Colonic mucosa (tissue), 4 donors: ENCODE measurements at regions not wholly inside any gene's neighbourhood (a gene's known extent, or its start where the extent isn't known, plus 50 kb on each side); places are given as distances from the start of the nearest gene placed in this dataset.
"Not testable (repeated sequence)": the region's sequence is repeated elsewhere in the genome, so short reads cannot be mapped to it uniquely, and the experiment has no call there.

ENCODE experiments used
- DNase-seq: peaks from one replicate; pipeline ENCODE4 v3.0.0-alpha.2; 2020
- H3K27ac ChIP-seq: fragments of 200-600 bp; one replicate; pipeline ENCODE4 v1.8.0; 2021
- H3K27me3 ChIP-seq: fragments of 200-600 bp; one replicate; pipeline ENCODE4 v1.8.0; 2021
- H3K36me3 ChIP-seq: fragments of 200-600 bp; one replicate; pipeline ENCODE4 v1.8.0; 2021
- H3K4me1 ChIP-seq: fragments of 200-600 bp; one replicate; pipeline ENCODE4 v1.8.0; 2021; ENCODE audit warnings: mild to moderate bottlenecking
- H3K4me3 ChIP-seq: fragments of 200-600 bp; one replicate; pipeline ENCODE4 v1.8.0; 2021
- H3K9ac ChIP-seq, 2 donors: one replicate each; pipeline ENCODE4 v1.7.0; 2013; ENCODE audit warnings: control low read depth in 2 of 2, low read depth in 2 of 2, low read length in 2 of 2
- H3K9me3 ChIP-seq: fragments of 200-600 bp; one replicate; pipeline ENCODE4 v1.8.0; 2021
- CTCF ChIP-seq: fragments of 200-600 bp; IDR thresholded peaks from one replicate; pipeline ENCODE4 v1.8.0; 2022; ENCODE audit warnings: antibody characterized with exemption, mild to moderate bottlenecking
- intact Hi-C: fragments of 100-400 bp; cut with DNase I; formaldehyde crosslinking; loops from one replicate; pipeline ENCODE4 v1.14.1; 2022
- donor health status: healthy.
- donor health status: DM: no; HTN: no; CAD: no.
- donor health status: DM: no; HTN: no; CAD: no.

- no peak for DNase-seq
- no peaks in the 10 kb centered on the region for H3K9me3 ChIP-seq
- intact Hi-C loops = no loop called here
- no peak overlapping the region for H3K27ac ChIP-seq
- no peaks in the 10 kb centered on the region for H3K27me3 ChIP-seq
- H3K4me1 ChIP-seq = no peaks in the 10 kb centered on the region
- no peak overlapping the region for H3K9ac ChIP-seq
- no peak overlapping the region for H3K4me3 ChIP-seq
- H3K36me3 ChIP-seq = no peaks in the 10 kb centered on the region
- TF ChIP-seq CTCF = no peak
Observed at GRCh38 chr3:16708285-16708684, 103.1 kb upstream of the DAZL start.

- intact Hi-C loops, H3K9me3 ChIP-seq, H3K27ac ChIP-seq, H3K4me1 ChIP-seq, DNase-seq, H3K9ac ChIP-seq, H3K36me3 ChIP-seq, H3K4me3 ChIP-seq, H3K27me3 ChIP-seq: not testable (repeated sequence)
Observed at GRCh38 chr3:16711691-16712090, 106.5 kb upstream of the DAZL start.

GRCh38 chr3:16715281-16715680, 110.1 kb upstream of the DAZL start:
- intact Hi-C loops = no loop called here

GRCh38 chr3:16719426-16719825, 114.2 kb upstream of the DAZL start:
- intact Hi-C loops = no loop called here
- no peak overlapping the region for H3K4me3 ChIP-seq
- no peak overlapping the region for H3K27ac ChIP-seq
- DNase-seq = no peak
- H3K4me1 ChIP-seq = no peaks in the 10 kb centered on the region
- H3K27me3 ChIP-seq = no peaks in the 10 kb centered on the region
- TF ChIP-seq CTCF = no peak
- no peak overlapping the region for H3K9ac ChIP-seq
- no peaks in the 10 kb centered on the region for H3K9me3 ChIP-seq
- no peaks in the 10 kb centered on the region for H3K36me3 ChIP-seq

More at GRCh38 chr3:16715281-16715680, 110.1 kb upstream of the DAZL start:
- TF ChIP-seq CTCF = no peak
- Histone ChIP-seq H3K27ac (no peak overlapping the region), H3K27me3 (no peaks in the 10 kb centered on the region), H3K9me3 (no peaks in the 10 kb centered on the region), H3K4me1 (no peaks in the 10 kb centered on the region), H3K9ac (no peak overlapping the region), H3K36me3 (no peaks in the 10 kb centered on the region), H3K4me3 (no peak overlapping the region)
- DNase-seq = no peak

- no peak for TF ChIP-seq CTCF
- intact Hi-C loops = no loop called here
- no peaks in the 10 kb centered on the region for H3K27me3 ChIP-seq
- DNase-seq = no peak
- H3K4me3 ChIP-seq = no peak overlapping the region
- H3K36me3 ChIP-seq = no peaks in the 10 kb centered on the region
- no peaks in the 10 kb centered on the region for H3K9me3 ChIP-seq
- no peak overlapping the region for H3K27ac ChIP-seq
- H3K9ac ChIP-seq = no peak overlapping the region
- H3K4me1 ChIP-seq = no peaks in the 10 kb centered on the region
Observed at GRCh38 chr3:16720367-16720940, 115.2 kb upstream of the DAZL start.

- no peak for TF ChIP-seq CTCF
- no peak for DNase-seq
- intact Hi-C loops = no loop called here
- Histone ChIP-seq H3K27ac (no peak overlapping the region), H3K9me3 (no peaks in the 10 kb centered on the region), H3K4me3 (no peak overlapping the region), H3K9ac (no peak overlapping the region), H3K4me1 (no peaks in the 10 kb centered on the region), H3K36me3 (no peaks in the 10 kb centered on the region), H3K27me3 (no peaks in the 10 kb centered on the region)
Observed at GRCh38 chr3:16721494-16721893, 116.3 kb upstream of the DAZL start.
